LHCN-M2 (cell line): ENCODE measurements at regions not wholly inside any gene's neighbourhood (a gene's known extent, or its start where the extent isn't known, plus 50 kb on each side); places are given as distances from the start of the nearest gene placed in this dataset.
A peak's percentile ranks its signal among the peaks of the same experiment; 100 is the strongest.
"Not testable (repeated sequence)": the region's sequence is repeated elsewhere in the genome, so short reads cannot be mapped to it uniquely, and the experiment has no call there.

ENCODE experiments used
- DNase-seq: peaks from one replicate; pipeline ENCODE4 v3.0.0-alpha.2; 2012; ENCODE audit warnings: low read depth

- not testable (repeated sequence) for DNase-seq
Observed at GRCh38 chr5:159812759-159813158, 103.5 kb upstream of the ADRA1B start.

- no peak for DNase-seq
Observed at GRCh38 chr5:159814222-159814621, 102.1 kb upstream of the ADRA1B start.

- DNase-seq, result peak; percentile 22
Observed at GRCh38 chr5:159814805-159815585, 101.3 kb upstream of the ADRA1B start.

- peak; percentile 84 for DNase-seq
Observed at GRCh38 chr5:159817262-159818029, 98.8 kb upstream of the ADRA1B start.

- peak; percentile 95 for DNase-seq
Observed at GRCh38 chr5:159819591-159820411, 96.5 kb upstream of the ADRA1B start.

- no peak for DNase-seq
Observed at GRCh38 chr5:159820692-159821091, 95.6 kb upstream of the ADRA1B start.

- DNase-seq, result no peak
Observed at GRCh38 chr5:159821461-159821940, 94.8 kb upstream of the ADRA1B start.

- peak; percentile 12 for DNase-seq
Observed at GRCh38 chr5:159824188-159825161, 91.8 kb upstream of the ADRA1B start.

- DNase-seq, result peak; percentile 67
Observed at GRCh38 chr5:159825551-159826051, 90.7 kb upstream of the ADRA1B start.

GRCh38 chr5:159826351-159827214 is 89.7 kb upstream of the ADRA1B start:
- peak; percentile 96 for DNase-seq

- DNase-seq, result no peak
Observed at GRCh38 chr5:159827861-159828260, 88.4 kb upstream of the ADRA1B start.

- no peak for DNase-seq
Observed at GRCh38 chr5:159832073-159832472, 84.2 kb upstream of the ADRA1B start.

- no peak for DNase-seq
Observed at GRCh38 chr5:159833088-159833487, 83.2 kb upstream of the ADRA1B start.

GRCh38 chr5:159833846-159834245 is 82.4 kb upstream of the ADRA1B start:
- DNase-seq, result peak; percentile 58

GRCh38 chr5:159835548-159835947 is 80.7 kb upstream of the ADRA1B start:
- no peak for DNase-seq

- no peak for DNase-seq
Observed at GRCh38 chr5:159836691-159837090, 79.6 kb upstream of the ADRA1B start.

- DNase-seq, result no peak
Observed at GRCh38 chr5:159837860-159838259, 78.4 kb upstream of the ADRA1B start.

- DNase-seq, result no peak
Observed at GRCh38 chr5:159838551-159839222, 77.6 kb upstream of the ADRA1B start.
